Mammary epithelial cell (primary cell): ENCODE measurements at regions not wholly inside any gene's neighbourhood (a gene's known extent, or its start where the extent isn't known, plus 50 kb on each side); places are given as distances from the start of the nearest gene placed in this dataset.

Experiments used
- EZH2 ChIP-seq: IDR thresholded peaks from 2 replicates; pipeline ENCODE4 v1.6.1; 2012; ENCODE audit warnings: low read length, inconsistent platforms, borderline replicate concordance
- TF ChIP-seq, protein P1 (sequence below), 2 donors: IDR thresholded peaks in 1 of 2; conservative IDR thresholded peaks in 1 of 2; 2 replicates each; pipeline ENCODE4 v1.5.1; 2011 to 2012; ENCODE audit warnings: inconsistent platforms in 2 of 2, low read length in 2 of 2, mild to moderate bottlenecking in 2 of 2, control low read depth in 1 of 2, low read depth in 1 of 2; ENCODE audit not compliant: insufficient read depth in 1 of 2; ENCODE audit errors: extremely low read depth in 1 of 2

DNA sequence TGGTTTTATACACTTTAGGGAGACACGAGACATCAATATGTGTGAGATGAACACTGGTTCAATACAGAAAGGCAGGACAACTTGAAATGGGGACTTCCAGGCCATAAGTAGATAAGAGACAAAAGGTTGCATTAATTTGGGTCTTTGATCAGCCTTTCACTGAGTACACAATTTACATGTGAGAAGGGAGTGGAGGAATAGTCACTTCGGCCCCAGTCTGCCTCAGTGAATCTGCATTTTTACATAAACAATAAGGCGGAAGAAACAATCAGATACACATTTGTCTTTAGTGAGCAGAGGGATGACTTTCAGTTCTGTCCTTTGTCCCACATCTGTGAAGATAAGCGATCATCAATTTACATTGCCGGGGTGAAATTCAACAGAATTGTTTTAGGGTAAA is 104.3 kb upstream of the ARL4C start:
- TF ChIP-seq, protein P1, sequence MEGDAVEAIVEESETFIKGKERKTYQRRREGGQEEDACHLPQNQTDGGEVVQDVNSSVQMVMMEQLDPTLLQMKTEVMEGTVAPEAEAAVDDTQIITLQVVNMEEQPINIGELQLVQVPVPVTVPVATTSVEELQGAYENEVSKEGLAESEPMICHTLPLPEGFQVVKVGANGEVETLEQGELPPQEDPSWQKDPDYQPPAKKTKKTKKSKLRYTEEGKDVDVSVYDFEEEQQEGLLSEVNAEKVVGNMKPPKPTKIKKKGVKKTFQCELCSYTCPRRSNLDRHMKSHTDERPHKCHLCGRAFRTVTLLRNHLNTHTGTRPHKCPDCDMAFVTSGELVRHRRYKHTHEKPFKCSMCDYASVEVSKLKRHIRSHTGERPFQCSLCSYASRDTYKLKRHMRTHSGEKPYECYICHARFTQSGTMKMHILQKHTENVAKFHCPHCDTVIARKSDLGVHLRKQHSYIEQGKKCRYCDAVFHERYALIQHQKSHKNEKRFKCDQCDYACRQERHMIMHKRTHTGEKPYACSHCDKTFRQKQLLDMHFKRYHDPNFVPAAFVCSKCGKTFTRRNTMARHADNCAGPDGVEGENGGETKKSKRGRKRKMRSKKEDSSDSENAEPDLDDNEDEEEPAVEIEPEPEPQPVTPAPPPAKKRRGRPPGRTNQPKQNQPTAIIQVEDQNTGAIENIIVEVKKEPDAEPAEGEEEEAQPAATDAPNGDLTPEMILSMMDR (conservative IDR thresholded peaks at IDR 0.05 in 1 of 2, IDR thresholded peaks at IDR 0.05 in 1 of 2; ENCODE audit: extremely low read depth in 1 of 2, insufficient read depth in 1 of 2, low read depth in 1 of 2, low read length in 2 of 2): no peak
- no peak for TF ChIP-seq EZH2
